22Rv1 (cell line): ENCODE measurements at regions not wholly inside any gene's neighbourhood (a gene's known extent, or its start where the extent isn't known, plus 50 kb on each side); places are given as distances from the start of the nearest gene placed in this dataset.

Experiments used
- ZFX ChIP-seq: fragments of 450-650 bp; IDR thresholded peaks from 2 replicates; pipeline ENCODE4 v1.6.1; 2017; ENCODE audit warnings: antibody characterized with exemption, borderline replicate concordance
- TF ChIP-seq, protein P1 (sequence below): fragments of 450-650 bp; IDR thresholded peaks from 2 replicates; pipeline ENCODE4 v1.5.1; 2017; ENCODE audit warnings: mild to moderate bottlenecking

DNA sequence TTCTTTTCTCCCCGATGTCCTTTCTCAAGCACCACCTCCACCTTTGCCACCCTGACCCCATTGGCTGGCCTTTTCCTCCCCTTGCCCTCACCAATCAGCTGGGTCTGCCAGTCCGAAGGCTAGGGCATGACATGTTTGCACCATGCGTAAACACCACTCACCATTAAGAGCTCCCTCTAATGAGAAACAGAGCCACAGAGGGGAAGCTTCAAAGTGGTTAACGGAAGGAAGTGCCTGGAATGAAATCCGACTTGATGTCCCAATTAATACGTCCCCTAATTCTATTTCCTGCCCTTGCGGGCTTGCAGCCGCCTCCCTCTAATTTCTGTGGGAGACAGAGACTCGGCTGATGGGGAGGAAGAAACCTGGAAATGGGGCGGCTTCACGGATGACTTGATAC is 318.5 kb upstream of the TBX3 start:
- TF ChIP-seq, protein P1, sequence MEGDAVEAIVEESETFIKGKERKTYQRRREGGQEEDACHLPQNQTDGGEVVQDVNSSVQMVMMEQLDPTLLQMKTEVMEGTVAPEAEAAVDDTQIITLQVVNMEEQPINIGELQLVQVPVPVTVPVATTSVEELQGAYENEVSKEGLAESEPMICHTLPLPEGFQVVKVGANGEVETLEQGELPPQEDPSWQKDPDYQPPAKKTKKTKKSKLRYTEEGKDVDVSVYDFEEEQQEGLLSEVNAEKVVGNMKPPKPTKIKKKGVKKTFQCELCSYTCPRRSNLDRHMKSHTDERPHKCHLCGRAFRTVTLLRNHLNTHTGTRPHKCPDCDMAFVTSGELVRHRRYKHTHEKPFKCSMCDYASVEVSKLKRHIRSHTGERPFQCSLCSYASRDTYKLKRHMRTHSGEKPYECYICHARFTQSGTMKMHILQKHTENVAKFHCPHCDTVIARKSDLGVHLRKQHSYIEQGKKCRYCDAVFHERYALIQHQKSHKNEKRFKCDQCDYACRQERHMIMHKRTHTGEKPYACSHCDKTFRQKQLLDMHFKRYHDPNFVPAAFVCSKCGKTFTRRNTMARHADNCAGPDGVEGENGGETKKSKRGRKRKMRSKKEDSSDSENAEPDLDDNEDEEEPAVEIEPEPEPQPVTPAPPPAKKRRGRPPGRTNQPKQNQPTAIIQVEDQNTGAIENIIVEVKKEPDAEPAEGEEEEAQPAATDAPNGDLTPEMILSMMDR, result no peak
- no peak for TF ChIP-seq ZFX
